ENCODE measurements at regions not wholly inside any gene's neighbourhood (a gene's known extent, or its start where the extent isn't known, plus 50 kb on each side); places are given as distances from the start of the nearest gene placed in this dataset.

- H3K9me2 ChIP-seq (ENCODE audit: insufficient read depth) = no peaks in the 10 kb centered on the region
- H2AFZ ChIP-seq = no peak overlapping the region
- H4K20me1 ChIP-seq (ENCODE audit: insufficient read depth) = no peaks in the 10 kb centered on the region
- no peaks in the 10 kb centered on the region for H3K4me1 ChIP-seq (replicated peaks; ENCODE audit: insufficient read depth)
- H3F3A ChIP-seq (ENCODE audit: insufficient read depth, low read depth) = no peaks in the 10 kb centered on the region
- H3K4me2 ChIP-seq = no peak overlapping the region
- no peak overlapping the region for H3K27ac ChIP-seq
- no peaks in the 10 kb centered on the region for H3K9me3 ChIP-seq (ENCODE audit: insufficient read depth, low read depth)
- TF ChIP-seq, protein P1, sequence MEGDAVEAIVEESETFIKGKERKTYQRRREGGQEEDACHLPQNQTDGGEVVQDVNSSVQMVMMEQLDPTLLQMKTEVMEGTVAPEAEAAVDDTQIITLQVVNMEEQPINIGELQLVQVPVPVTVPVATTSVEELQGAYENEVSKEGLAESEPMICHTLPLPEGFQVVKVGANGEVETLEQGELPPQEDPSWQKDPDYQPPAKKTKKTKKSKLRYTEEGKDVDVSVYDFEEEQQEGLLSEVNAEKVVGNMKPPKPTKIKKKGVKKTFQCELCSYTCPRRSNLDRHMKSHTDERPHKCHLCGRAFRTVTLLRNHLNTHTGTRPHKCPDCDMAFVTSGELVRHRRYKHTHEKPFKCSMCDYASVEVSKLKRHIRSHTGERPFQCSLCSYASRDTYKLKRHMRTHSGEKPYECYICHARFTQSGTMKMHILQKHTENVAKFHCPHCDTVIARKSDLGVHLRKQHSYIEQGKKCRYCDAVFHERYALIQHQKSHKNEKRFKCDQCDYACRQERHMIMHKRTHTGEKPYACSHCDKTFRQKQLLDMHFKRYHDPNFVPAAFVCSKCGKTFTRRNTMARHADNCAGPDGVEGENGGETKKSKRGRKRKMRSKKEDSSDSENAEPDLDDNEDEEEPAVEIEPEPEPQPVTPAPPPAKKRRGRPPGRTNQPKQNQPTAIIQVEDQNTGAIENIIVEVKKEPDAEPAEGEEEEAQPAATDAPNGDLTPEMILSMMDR (conservative IDR thresholded peaks at IDR 0.05) = no peak
- no peak for TF ChIP-seq EZH2 (IDR thresholded peaks at IDR 0.05; ENCODE audit: low read depth)
- no peaks in the 10 kb centered on the region for H3K36me3 ChIP-seq (ENCODE audit: low read depth)
- H3K79me2 ChIP-seq (ENCODE audit: low read depth) = no peaks in the 10 kb centered on the region
- H3K4me3 ChIP-seq = no peak overlapping the region
- POLR2A ChIA-PET (ENCODE audit: unreplicated experiment) = no interaction called here
- intact Hi-C loops (cut with micrococcal nuclease; ENCODE audit: unreplicated experiment) = no loop called here
- CTCF ChIA-PET = no interaction called here
- DNase-seq = no peak
- no TSS peak for BruUV-seq (replicated peaks)
- H3K27me3 ChIP-seq (ENCODE audit: insufficient read depth, low read depth) = no peaks in the 10 kb centered on the region
These were observed 570.2 kb upstream of the TNP1 start for GRCh38 chr2:217429981-217430500.

- Histone ChIP-seq H4K20me1 (ENCODE audit: insufficient read depth) (no peaks in the 10 kb centered on the region), H3K4me3 (no peak overlapping the region), H3K36me3 (ENCODE audit: low read depth) (no peaks in the 10 kb centered on the region), H3F3A (ENCODE audit: insufficient read depth, low read depth) (no peaks in the 10 kb centered on the region), H3K27ac (no peak overlapping the region), H3K79me2 (ENCODE audit: low read depth) (no peaks in the 10 kb centered on the region), H3K4me2 (no peak overlapping the region), H3K27me3 (ENCODE audit: insufficient read depth, low read depth) (no peaks in the 10 kb centered on the region), H2AFZ (no peak overlapping the region), H3K4me1 (replicated peaks; ENCODE audit: insufficient read depth) (no peaks in the 10 kb centered on the region), H3K9me3 (ENCODE audit: insufficient read depth, low read depth) (no peaks in the 10 kb centered on the region), H3K9me2 (ENCODE audit: insufficient read depth) (no peaks in the 10 kb centered on the region)
- no peak for DNase-seq
- BruUV-seq (replicated peaks) = no TSS peak
- ChIA-PET POLR2A (ENCODE audit: unreplicated experiment) (no interaction called here), CTCF (no interaction called here)
- TF ChIP-seq, protein P1 (conservative IDR thresholded peaks at IDR 0.05) = no peak
- TF ChIP-seq EZH2 (IDR thresholded peaks at IDR 0.05; ENCODE audit: low read depth) = no peak
- intact Hi-C loops (cut with micrococcal nuclease; ENCODE audit: unreplicated experiment) = no loop called here
These were observed 562.0 kb upstream of the TNP1 start for GRCh38 chr2:217421834-217422233.

DNA sequence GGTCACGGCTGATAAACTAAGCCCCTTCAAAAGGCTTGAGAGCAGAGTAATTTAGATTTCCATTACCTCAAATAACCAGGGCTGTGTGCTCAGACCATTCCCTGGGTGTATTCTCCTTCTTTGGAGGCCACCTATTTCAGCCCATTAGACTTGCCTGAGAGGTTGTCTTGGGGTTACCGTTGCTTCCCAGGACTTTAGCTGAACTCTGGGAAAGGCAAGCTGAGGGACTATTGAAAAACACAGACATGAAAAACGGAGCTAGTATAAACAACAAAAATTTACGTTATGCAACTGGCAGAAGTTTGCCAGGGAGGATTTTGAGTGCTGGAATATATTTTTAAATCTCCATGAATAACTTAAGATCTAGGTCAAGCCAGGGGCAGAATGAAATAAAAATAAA lies 561.0 kb upstream of the TNP1 start:
- intact Hi-C loops (cut with micrococcal nuclease; ENCODE audit: unreplicated experiment) = no loop called here
- H2AFZ ChIP-seq = no peak overlapping the region
- no peak overlapping the region for H3K4me2 ChIP-seq
- H3K9me3 ChIP-seq (ENCODE audit: insufficient read depth, low read depth) = no peaks in the 10 kb centered on the region
- H3K27ac ChIP-seq = no peak overlapping the region
- ChIA-PET CTCF (no interaction called here), POLR2A (ENCODE audit: unreplicated experiment) (no interaction called here)
- no peaks in the 10 kb centered on the region for H4K20me1 ChIP-seq (ENCODE audit: insufficient read depth)
- no peaks in the 10 kb centered on the region for H3K27me3 ChIP-seq (ENCODE audit: insufficient read depth, low read depth)
- H3K79me2 ChIP-seq (ENCODE audit: low read depth) = no peaks in the 10 kb centered on the region
- TF ChIP-seq, protein P1 (conservative IDR thresholded peaks at IDR 0.05) = no peak
- TF ChIP-seq EZH2 (IDR thresholded peaks at IDR 0.05; ENCODE audit: low read depth) = no peak
- no peaks in the 10 kb centered on the region for H3K4me1 ChIP-seq (replicated peaks; ENCODE audit: insufficient read depth)
- no peak overlapping the region for H3K4me3 ChIP-seq
- no TSS peak for BruUV-seq (replicated peaks)
- H3K9me2 ChIP-seq (ENCODE audit: insufficient read depth) = no peaks in the 10 kb centered on the region
- no peaks in the 10 kb centered on the region for H3F3A ChIP-seq (ENCODE audit: insufficient read depth, low read depth)
- H3K36me3 ChIP-seq (ENCODE audit: low read depth) = no peaks in the 10 kb centered on the region
- DNase-seq = no peak

All from PC-9 (cell line).